ENCODE measurements at regions not wholly inside any gene's neighbourhood (a gene's known extent, or its start where the extent isn't known, plus 50 kb on each side); places are given as distances from the start of the nearest gene placed in this dataset.

- no peak for DNase-seq
Observed at GRCh38 chr4:65102419-65102818, 567.9 kb downstream of the EPHA5 start.

- DNase-seq, result no peak
Observed at GRCh38 chr4:65096630-65097029, 573.7 kb downstream of the EPHA5 start.

GRCh38 chr4:65089666-65090065 lies 580.6 kb downstream of the EPHA5 start:
- no peak for DNase-seq

- DNase-seq, result peak; percentile 4
Observed at GRCh38 chr4:65083076-65083475, 587.2 kb downstream of the EPHA5 start.

GRCh38 chr4:65071564-65071963 lies 598.7 kb downstream of the EPHA5 start:
- no peak for DNase-seq

GRCh38 chr4:65069177-65069576 lies 601.1 kb downstream of the EPHA5 start:
- DNase-seq, result no peak

- no peak for DNase-seq
Observed at GRCh38 chr4:65066106-65066505, 604.2 kb downstream of the EPHA5 start.

GRCh38 chr4:65063601-65064000 lies 606.7 kb downstream of the EPHA5 start:
- no peak for DNase-seq

GRCh38 chr4:65050786-65051185 lies 619.5 kb downstream of the EPHA5 start:
- DNase-seq, result no peak

GRCh38 chr4:65046192-65047133 lies 623.8 kb downstream of the EPHA5 start:
- no peak for DNase-seq

- DNase-seq, result no peak
Observed at GRCh38 chr4:65033899-65034298, 624.6 kb upstream of the TECRL start.

GRCh38 chr4:65028592-65028991 lies 619.3 kb upstream of the TECRL start:
- DNase-seq, result no peak

- DNase-seq, result no peak
Observed at GRCh38 chr4:65023883-65024670, 614.8 kb upstream of the TECRL start.

- DNase-seq, result no peak
Observed at GRCh38 chr4:65023081-65023480, 613.8 kb upstream of the TECRL start.

GRCh38 chr4:65021737-65022136 lies 612.5 kb upstream of the TECRL start:
- DNase-seq, result no peak

- no peak for DNase-seq
Observed at GRCh38 chr4:65021149-65021548, 611.9 kb upstream of the TECRL start.

GRCh38 chr4:65019775-65020174 lies 610.5 kb upstream of the TECRL start:
- DNase-seq, result no peak

GRCh38 chr4:65018313-65018712 lies 609.1 kb upstream of the TECRL start:
- DNase-seq, result no peak

GRCh38 chr4:65014078-65014477 lies 604.8 kb upstream of the TECRL start:
- DNase-seq, result no peak

GRCh38 chr4:65007841-65008439 lies 598.7 kb upstream of the TECRL start:
- DNase-seq, result no peak

GRCh38 chr4:64975177-64975576 lies 565.9 kb upstream of the TECRL start:
- DNase-seq, result no peak

GRCh38 chr4:64969081-64969480 lies 559.8 kb upstream of the TECRL start:
- no peak for DNase-seq

GRCh38 chr4:64967286-64967685 lies 558.0 kb upstream of the TECRL start:
- no peak for DNase-seq

- no peak for DNase-seq
Observed at GRCh38 chr4:64960516-64960915, 551.3 kb upstream of the TECRL start.

All from NCI-H510A treated with DMSO at 0.1 percent for 48 hours (cell line).